Small intestine (tissue), 7 donors: ENCODE measurements at regions not wholly inside any gene's neighbourhood (a gene's known extent, or its start where the extent isn't known, plus 50 kb on each side); places are given as distances from the start of the nearest gene placed in this dataset.

ENCODE experiments used
- DNase-seq, 2 donors: peaks; one replicate each; pipeline versions ENCODE4 v3.0.0 to v3.0.0-alpha.2; 2013
- FAIRE-seq: peaks from 2 replicates; lab custom pipeline; 2012; peaks lifted over from hg19 to GRCh38; lab: Jason Lieb, UNC
- H3K27ac ChIP-seq, 3 donors: one replicate each; pipeline ENCODE4 v1.5.1; 2013; ENCODE audit warnings: low read length in 2 of 3, mild to moderate bottlenecking in 2 of 3, control low read depth in 1 of 3, inconsistent platforms in 1 of 3, low read depth in 1 of 3, moderate library complexity in 1 of 3
- H3K27me3 ChIP-seq, 3 donors: one replicate each; pipeline ENCODE4 v1.6.1; 2013; ENCODE audit warnings: low read length in 3 of 3, inconsistent platforms in 1 of 3; ENCODE audit not compliant: control insufficient read depth in 3 of 3, insufficient read depth in 3 of 3
- H3K36me3 ChIP-seq, 3 donors: one replicate each; pipeline ENCODE4 v1.6.1; 2013; ENCODE audit warnings: low read length in 3 of 3, inconsistent platforms in 1 of 3, low read depth in 1 of 3, mild to moderate bottlenecking in 1 of 3, moderate library complexity in 1 of 3; ENCODE audit not compliant: control insufficient read depth in 3 of 3, insufficient read depth in 2 of 3
- H3K4me1 ChIP-seq, 3 donors: one replicate each; pipeline ENCODE4 v1.6.1; 2013; ENCODE audit warnings: low read length in 2 of 3, inconsistent platforms in 1 of 3, low read depth in 1 of 3, mild to moderate bottlenecking in 1 of 3, moderate library complexity in 1 of 3; ENCODE audit not compliant: control insufficient read depth in 3 of 3, insufficient read depth in 2 of 3
- H3K4me3 ChIP-seq, 3 donors: one replicate each; pipeline ENCODE4 v1.5.1; 2013; ENCODE audit warnings: low read length in 3 of 3, control low read depth in 1 of 3, inconsistent platforms in 1 of 3, low read depth in 1 of 3, mild to moderate bottlenecking in 1 of 3, moderate library complexity in 1 of 3
- H3K9me3 ChIP-seq, 2 donors: one replicate each; pipeline ENCODE4 v1.6.1; 2013; ENCODE audit warnings: low read depth in 1 of 2, low read length in 1 of 2; ENCODE audit not compliant: control insufficient read depth in 2 of 2, insufficient read depth in 1 of 2
- WGBS, 3 donors: extraction: QIAGEN DNeasy Blood & Tissue Kit; methylation state at CpG; one replicate each; pipeline ENCODE4 v1.1.7; 2013; 5-methylcytosine and 5-hydroxymethylcytosine counted together
- donor health status: healthy with polysubstance abuse.
- donor health status: control.
- donor health status: control.
- donor health status: Bipolar disorder and iron deficiency.
- donor health status: healthy.

DNA sequence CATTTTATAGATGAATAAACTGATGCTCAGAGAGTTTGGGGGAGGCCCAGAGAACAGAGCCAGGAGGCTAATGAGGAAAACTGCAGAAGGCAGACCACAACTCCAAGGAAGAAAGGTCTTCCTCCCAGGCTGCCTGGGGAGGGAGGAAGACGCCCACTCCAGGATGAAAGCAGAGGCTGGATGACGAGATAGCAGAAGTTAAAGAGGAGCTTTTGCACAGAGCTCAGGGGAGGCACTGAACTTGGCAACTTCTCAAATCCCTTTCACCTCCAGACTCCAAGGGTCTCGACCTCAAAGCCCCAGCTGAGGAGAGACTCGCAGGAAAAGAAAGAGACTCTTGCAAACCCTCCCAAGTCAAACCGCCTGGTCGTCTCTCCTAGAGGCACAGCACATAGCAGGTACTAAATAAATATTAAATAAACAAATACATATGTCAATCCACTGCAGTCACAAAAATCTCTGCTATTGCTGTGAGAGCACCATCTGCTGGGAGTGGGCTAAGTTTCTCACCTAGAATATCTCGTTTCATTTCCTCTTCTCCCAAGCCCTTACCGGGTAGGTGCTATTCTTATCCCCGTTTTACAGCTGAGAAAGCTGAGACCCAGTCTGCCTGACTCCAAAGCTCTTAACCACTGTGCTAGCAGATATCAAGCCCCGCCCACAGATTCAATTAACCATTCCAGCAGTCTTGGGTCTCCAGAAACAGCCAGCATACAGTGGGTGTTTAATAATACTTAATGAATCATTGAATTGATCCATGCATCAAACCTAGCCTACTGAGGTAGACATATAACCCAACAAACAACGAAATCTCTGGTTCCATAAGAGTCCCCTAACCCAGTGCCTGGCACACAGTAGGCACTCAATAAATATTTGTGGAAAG lies 97.8 kb upstream of the HAND1 start:
- Histone ChIP-seq H3K4me3 (no peak overlapping the region), H3K9me3 (no peaks in the 10 kb centered on the region), H3K36me3 (no peaks in the 10 kb centered on the region), H3K27me3 (peaks cover 0 to 34% (median 2%) of the 10 kb centered on the region in 3 donors), H3K4me1 (no peaks in the 10 kb centered on the region), H3K27ac (no peak overlapping the region)
- no peak for FAIRE-seq
- DNase-seq: peak in 1 of 2 donors; percentile 3
- WGBS, 3 donors: 13 to 17% (median 13%) methylated on average over 11 of the region's 11 CpGs

DNA sequence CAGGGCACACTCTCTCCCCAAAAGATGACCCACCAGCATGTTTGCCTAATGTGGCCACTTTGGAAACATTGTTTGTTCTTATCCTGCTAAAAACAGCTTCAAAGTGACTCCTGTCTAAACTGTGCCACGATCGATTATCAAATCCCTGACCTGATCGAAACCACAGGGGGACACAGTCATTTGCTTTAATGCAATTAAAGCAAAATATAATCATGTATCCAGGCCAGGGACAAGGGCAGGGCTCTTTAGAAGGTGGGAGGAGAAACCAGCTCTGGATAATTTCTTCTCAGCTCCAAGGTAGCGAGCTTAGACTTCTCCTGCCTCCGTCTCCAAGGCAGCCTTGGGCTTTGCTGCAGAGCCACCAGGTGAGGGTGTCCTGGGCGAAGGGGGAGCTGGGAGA lies 95.0 kb upstream of the HAND1 start:
- Histone ChIP-seq H3K4me3 (no peak overlapping the region), H3K27me3 (peaks cover 0 to 33% (median 2%) of the 10 kb centered on the region in 3 donors), H3K36me3 (no peaks in the 10 kb centered on the region), H3K27ac (no peak overlapping the region), H3K4me1 (no peaks in the 10 kb centered on the region), H3K9me3 (no peaks in the 10 kb centered on the region)
- WGBS, 3 donors: 72 to 83% (median 82%) methylated on average over 6 of the region's 6 CpGs
- DNase-seq: no peak
- FAIRE-seq: no peak

DNA sequence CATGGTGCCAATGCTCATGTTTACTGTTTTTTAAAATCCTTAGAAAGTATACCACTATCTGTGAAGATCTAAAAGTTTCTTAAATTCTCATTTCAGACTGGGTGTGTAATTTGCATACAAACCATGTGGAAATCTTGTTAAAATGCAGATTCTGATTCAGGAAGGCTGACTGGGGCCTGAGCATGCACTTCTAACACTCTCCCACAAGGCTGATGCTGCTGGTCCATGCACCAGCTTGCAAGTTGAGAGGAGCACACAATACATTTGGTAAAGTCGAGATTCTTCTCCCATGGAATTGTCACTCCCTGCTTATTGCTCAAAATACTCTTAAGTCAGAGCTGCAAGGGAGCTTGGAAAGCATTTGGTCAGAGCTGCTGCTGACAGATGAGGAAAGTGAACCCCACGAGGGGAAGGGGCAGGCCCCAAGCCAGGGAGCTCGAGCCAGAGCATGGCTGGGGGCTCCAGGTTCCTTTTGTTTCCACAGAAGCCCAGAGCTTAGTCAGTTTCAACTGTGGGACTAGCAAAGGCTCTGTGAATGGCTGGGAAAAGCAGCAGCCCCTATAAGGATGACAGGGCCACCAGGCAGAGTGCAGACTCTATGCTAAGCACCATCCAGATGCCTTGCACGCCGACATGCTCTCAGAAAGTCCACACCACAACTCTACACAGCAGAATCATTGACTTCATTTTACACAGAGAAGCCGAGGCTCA lies 93.5 kb upstream of the HAND1 start:
- no peak for FAIRE-seq
- H3K4me1 ChIP-seq: no peaks in the 10 kb centered on the region
- H3K4me3 ChIP-seq: no peak overlapping the region
- no peak for DNase-seq
- H3K9me3 ChIP-seq: no peaks in the 10 kb centered on the region
- WGBS, 3 donors: 58 to 69% (median 63%) methylated on average over 6 of the region's 6 CpGs
- H3K36me3 ChIP-seq: no peaks in the 10 kb centered on the region
- H3K27me3 ChIP-seq: peaks cover 0 to 26% (median 0%) of the 10 kb centered on the region in 3 donors
- H3K27ac ChIP-seq: no peak overlapping the region

DNA sequence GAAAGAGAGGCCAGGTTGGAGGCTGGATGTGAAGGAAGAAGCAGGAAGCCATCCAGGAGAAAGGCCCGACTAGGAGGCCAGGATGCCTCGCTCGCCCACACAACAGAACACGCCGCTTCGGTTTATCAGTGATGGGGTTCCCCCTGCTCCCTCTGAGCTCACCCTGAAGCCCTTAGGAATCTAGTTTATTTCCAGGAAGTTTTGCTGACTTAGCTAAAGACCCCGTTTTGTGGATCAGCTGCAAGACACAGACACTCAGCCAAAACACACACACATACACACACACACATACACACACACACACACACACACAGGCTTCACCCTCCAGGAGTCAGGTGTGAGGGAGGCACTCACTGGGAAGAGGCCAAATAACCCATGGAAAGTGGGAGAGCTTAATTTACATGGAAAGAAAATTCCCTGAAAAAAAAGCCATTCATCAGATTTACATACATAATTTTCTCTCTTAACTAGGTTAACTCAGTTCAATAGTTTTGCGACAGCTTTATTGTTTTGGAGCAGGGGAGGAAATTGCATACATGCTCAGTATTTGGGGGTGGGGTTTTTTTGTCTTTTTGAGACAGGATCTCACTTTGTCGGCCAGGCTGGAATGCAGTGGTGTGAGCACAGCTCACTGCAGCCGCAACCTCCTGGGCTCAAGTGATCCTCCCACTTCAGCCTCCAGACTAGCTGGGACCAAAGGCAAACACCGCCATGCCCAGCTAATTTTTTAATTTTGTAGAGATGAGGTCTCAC lies 92.7 kb upstream of the HAND1 start:
- WGBS, 3 donors: 73 to 81% (median 80%) methylated on average over 11 of the region's 11 CpGs
- Histone ChIP-seq H3K27me3 (peaks cover 0 to 19% (median 0%) of the 10 kb centered on the region in 3 donors), H3K9me3 (no peaks in the 10 kb centered on the region), H3K36me3 (no peaks in the 10 kb centered on the region), H3K4me3 (no peak overlapping the region), H3K4me1 (no peaks in the 10 kb centered on the region), H3K27ac (no peak overlapping the region)
- DNase-seq: no peak
- FAIRE-seq: no peak

DNA sequence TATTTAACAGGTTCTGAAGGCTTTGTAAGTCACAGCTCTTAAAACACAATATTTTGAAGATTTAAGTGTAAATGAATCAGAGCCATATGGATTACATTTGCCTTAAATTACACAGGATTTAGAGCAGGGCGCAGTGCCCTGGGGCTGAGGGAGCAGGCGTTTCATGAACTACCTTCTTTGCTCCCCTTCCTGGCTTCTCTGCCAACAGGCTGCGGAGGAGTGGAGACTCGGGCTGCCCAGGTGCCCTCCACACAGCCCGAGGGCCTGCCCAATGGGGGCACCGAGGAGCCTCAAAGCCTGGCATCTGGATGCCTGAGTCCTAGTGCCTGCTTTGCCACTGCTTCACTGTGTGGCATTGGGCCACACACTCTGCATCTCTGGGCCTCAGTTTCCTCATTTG lies 90.6 kb upstream of the HAND1 start:
- Histone ChIP-seq H3K4me1 (no peaks in the 10 kb centered on the region), H3K9me3 (no peaks in the 10 kb centered on the region), H3K4me3 (no peak overlapping the region), H3K27ac (no peak overlapping the region), H3K27me3 (peaks cover 0 to 8% (median 2%) of the 10 kb centered on the region in 3 donors), H3K36me3 (no peaks in the 10 kb centered on the region)
- WGBS, 3 donors: 76 to 79% (median 76%) methylated on average over 6 of the region's 6 CpGs
- DNase-seq (no peak), FAIRE-seq (no peak)

DNA sequence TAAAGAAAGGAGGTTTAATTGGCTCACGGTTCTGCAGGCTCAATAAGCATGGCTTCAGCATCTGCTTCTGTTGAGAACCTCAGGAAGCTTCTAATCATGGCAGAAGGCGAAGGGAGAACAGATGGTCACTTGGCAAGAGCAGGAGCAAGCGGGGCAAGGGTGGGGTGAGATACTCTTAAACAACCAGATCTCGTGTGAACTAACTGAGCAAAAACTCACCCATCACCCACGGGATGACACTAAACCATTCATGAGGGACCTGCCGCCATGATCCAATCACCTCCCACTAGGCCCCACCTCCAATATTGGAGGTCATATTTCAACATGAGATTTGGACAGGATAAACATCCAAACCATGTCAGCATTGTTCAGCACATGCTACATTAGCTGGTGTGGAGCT lies 89.1 kb upstream of the HAND1 start:
- Histone ChIP-seq H3K36me3 (no peaks in the 10 kb centered on the region), H3K27ac (no peak overlapping the region), H3K4me3 (no peak overlapping the region), H3K9me3 (no peaks in the 10 kb centered on the region), H3K27me3 (peaks cover 0 to 3% (median 2%) of the 10 kb centered on the region in 3 donors), H3K4me1 (no peaks in the 10 kb centered on the region)
- FAIRE-seq (no peak), DNase-seq (no peak)
- 68 to 78% (median 76%) methylated on average over 6 of the region's 6 CpGs for WGBS, 3 donors

DNA sequence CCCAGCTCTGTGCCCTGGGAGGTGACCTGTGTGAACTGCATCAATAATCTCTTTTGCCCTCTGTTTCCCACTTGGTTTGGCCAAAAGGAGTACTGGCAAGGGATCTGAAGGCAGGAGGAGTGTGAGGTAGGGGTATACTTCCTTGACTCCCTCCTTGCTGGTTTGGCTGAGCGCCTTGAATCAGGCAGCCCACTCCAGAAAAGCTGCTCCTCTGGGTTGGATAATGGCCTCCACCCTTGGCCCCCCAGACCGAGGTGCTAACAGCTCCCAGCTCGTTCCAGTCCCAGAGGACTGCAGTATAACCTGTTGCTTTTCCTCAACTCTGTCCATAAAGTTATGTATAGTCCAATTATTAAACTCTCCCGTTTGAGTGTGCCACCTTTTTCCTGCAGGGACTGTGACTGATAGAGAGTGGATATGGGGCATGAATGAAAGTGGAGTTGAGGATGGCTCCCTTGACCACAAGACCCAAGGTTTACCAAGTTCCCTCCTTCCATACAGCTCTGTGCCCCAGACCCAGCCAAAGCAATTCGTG lies 88.2 kb upstream of the HAND1 start:
- DNase-seq: no peak
- FAIRE-seq: no peak
- Histone ChIP-seq H3K36me3 (no peaks in the 10 kb centered on the region), H3K4me3 (no peak overlapping the region), H3K27ac (no peak overlapping the region), H3K4me1 (no peaks in the 10 kb centered on the region), H3K27me3 (peaks cover 0 to 2% (median 0%) of the 10 kb centered on the region in 3 donors), H3K9me3 (no peaks in the 10 kb centered on the region)
- 68 to 80% (median 77%) methylated on average over 5 of the region's 5 CpGs for WGBS, 3 donors

DNA sequence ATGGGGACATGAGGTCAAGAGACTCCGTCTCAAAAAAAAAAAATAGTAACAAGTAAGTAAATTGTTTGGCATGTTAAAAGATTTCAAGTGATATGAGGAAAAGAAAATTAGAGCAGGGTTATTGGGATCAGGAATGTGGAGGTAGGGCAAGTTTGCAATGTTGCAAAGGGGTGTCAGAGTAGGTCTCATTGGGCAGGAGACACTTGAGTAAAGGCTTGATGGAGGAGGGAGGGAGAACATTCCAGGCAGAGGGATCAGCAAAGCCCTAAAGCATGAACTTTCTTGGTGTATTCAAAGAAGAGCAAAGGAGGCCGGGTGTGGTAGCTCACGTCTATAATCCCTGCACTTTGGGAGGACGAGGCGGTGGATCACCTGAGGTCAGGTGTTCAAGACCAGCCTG lies 87.1 kb upstream of the HAND1 start:
- H3K4me1 ChIP-seq: no peaks in the 10 kb centered on the region
- DNase-seq (no peak), FAIRE-seq (no peak)
- no peaks in the 10 kb centered on the region for H3K9me3 ChIP-seq
- no peaks in the 10 kb centered on the region for H3K36me3 ChIP-seq
- peaks cover 0 to 2% (median 0%) of the 10 kb centered on the region in 3 donors for H3K27me3 ChIP-seq
- WGBS, 3 donors: 68 to 87% (median 76%) methylated on average over 5 of the region's 5 CpGs
- H3K4me3 ChIP-seq: no peak overlapping the region
- H3K27ac ChIP-seq: no peak overlapping the region
